NCI-H526 treated with DMSO at 0.1 percent for 48 hours (cell line): ENCODE measurements at regions not wholly inside any gene's neighbourhood (a gene's known extent, or its start where the extent isn't known, plus 50 kb on each side); places are given as distances from the start of the nearest gene placed in this dataset.

Experiments
- DNase-seq: peaks from one replicate; lab custom pipeline; 2025; lab: John Stamatoyannopoulos, UW

DNA sequence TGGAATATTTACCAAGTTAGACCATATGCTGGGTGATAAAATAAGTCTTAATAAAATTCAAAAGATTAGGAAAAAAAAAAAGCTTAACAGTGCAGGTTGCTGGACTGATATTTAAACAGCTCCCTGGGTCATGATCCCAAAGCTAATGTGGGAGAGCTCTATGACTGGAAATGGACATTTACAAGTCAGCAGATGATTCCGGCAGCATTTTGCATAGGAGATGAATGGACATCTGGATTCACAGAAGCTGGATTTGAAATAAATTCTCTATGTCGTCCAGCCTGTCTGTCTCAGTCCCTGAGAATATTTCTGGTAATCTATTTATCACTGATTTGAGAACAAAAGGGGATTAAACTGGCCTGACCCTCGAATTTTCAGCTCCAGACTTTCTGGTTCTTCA lies 52.3 kb upstream of the KLHL25 start:
- DNase-seq, result no peak

DNA sequence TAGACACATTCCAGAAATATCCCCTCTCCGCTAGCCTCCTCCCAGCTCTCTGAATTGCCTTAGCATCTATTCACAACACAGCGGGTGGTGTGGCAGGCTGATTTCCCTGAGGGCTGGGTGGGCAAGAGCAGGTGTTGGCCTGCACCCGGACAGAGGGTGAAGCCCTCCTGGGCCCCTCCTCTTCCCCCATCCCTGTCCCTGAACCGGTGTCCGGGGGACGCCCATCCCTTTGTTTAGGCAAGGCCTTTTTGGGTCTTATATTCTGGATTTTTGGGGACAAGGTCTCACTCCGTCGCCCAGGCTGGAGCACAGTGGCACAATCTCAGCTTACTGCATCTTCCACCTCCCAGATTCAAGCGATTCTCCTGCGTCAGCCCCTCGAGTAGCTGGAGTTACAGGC lies 55.2 kb upstream of the KLHL25 start:
- no peak for DNase-seq

GRCh38 chr15:85852969-85853368 lies 58.2 kb upstream of the KLHL25 start:
- DNase-seq, result no peak

GRCh38 chr15:85854345-85855097 lies 59.8 kb upstream of the KLHL25 start:
- peak; percentile 41 for DNase-seq

GRCh38 chr15:85858586-85859375 lies 64.1 kb upstream of the KLHL25 start:
- DNase-seq, result peak; percentile 62

GRCh38 chr15:85859671-85860070 lies 64.9 kb upstream of the KLHL25 start:
- DNase-seq, result no peak

DNA sequence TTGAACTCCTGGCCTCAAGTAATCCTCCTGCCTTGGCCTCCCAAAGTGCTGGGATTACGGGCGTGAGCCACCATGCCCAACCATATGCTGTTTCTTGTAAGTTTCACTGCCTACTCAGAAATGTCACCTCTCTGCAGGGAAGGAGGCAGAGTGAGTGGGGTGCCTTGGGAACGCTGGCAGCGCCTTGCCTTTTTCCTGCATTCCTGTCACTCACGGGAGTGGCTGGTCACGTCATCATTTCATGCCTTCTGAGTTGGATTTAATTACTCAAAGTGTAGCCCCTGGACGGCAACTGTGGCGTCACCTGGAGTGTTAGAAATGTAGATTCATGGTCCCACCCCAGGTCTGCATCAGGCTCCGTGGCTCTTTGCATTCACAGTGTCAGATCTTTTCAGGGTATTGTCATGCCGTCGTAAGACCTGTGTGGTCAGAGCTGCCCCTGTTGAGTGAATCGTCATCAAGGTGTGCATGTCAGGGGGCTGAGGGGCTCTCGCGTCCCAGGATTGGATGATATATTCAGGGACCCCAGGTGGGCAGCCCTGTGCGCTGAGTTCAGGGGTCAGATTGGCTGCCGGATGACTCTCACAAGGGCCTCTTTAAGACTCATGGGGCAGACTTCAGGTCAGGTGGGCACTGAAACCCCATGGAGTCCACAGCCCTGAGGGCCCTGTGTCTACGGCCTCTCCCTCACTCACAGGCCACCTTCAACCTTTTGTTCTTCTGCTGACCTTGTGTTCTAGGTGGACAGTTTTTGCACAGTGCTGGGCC lies 65.9 kb upstream of the KLHL25 start:
- DNase-seq, result no peak

- DNase-seq, result peak; percentile 40
These were observed 70.5 kb upstream of the KLHL25 start for GRCh38 chr15:85865070-85865684.

- no peak for DNase-seq
These were observed 72.5 kb upstream of the KLHL25 start for GRCh38 chr15:85867250-85867649.

DNA sequence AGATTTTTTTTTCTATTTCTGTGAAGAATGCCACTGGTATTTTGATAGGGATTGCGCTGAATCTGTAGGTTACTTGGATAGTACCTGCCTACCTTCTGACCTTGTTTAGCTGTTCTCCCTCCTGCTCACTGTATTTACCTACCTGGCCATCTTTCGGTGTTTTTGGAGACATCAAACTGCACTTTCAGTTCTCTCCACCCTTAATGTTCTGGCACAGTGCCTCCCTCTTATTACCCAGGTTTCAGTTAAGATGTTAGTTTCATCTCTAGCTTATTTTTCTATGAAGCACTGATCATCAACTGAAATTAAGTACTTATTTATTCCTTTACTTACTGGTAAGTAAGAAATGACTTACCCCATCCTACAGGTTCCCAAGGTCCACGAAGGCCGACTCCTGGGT lies 74.4 kb upstream of the KLHL25 start:
- no peak for DNase-seq

- no peak for DNase-seq
These were observed 75.7 kb upstream of the KLHL25 start for GRCh38 chr15:85870216-85871014.

GRCh38 chr15:85871545-85871944 lies 76.8 kb upstream of the KLHL25 start:
- DNase-seq, result no peak

- DNase-seq, result no peak
These were observed 77.4 kb upstream of the KLHL25 start for GRCh38 chr15:85872125-85872524.

DNA sequence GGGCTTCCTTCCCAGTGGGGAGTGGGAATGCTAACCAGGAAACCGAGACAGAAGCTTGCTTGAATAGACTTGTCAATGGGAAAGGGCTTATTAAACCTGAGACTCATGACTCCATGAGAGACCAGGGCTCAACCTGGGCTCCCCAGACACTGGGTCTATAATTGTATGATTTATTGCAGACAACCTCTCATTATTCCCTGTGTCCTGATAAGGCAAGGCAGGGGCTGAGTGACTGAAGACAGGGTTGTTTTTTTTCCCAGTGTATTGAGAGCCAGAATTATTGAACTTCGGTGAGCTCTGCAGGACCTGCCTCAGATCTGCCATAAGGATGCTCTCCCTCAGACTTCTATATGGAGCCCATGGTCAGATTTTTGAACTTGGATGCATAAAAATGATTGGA lies 79.5 kb upstream of the KLHL25 start:
- no peak for DNase-seq

GRCh38 chr15:85875756-85876155 lies 81.0 kb upstream of the KLHL25 start:
- peak; percentile 39 for DNase-seq

GRCh38 chr15:85878828-85879225 lies 84.1 kb upstream of the KLHL25 start:
- no peak for DNase-seq

DNA sequence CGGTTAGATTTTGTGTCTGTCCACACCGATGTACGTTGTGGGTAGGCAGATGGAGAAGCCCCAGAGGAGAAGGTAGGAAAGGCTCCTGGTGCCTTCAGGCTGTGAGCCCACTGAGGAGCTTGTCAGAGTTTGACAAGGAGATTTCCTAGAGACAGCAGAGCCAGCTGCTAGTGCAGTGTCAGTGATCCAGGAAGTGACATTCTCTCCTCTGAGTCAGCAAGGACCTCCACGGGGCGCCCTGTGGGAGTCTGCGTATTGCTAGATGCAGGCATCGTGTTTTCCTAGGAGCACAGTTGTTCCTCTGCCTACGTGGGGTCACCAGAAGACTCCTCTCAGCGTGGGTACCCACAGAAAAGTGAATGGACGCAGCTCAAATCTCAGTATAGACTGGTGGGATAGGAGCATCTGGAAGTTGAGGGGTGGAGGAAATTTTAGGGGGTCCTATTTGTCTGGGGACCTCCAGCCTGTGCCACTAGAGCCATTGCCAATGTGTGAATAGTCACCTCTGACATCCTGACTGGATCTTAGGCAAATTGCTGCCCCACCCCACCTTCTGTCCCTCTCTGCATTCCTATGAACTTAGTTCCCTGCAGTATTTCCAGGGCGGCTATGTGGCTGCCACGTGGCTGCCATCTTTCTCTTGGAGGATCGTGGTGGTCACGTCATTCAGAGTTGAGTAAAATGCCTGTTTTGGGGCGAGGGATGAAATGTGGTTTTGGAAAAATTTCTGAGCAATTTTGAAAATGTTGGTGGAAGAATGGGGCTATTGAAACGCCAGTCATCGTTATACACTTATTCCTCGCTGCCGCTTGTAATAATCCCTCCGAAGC lies 84.8 kb upstream of the KLHL25 start:
- DNase-seq, result no peak

DNA sequence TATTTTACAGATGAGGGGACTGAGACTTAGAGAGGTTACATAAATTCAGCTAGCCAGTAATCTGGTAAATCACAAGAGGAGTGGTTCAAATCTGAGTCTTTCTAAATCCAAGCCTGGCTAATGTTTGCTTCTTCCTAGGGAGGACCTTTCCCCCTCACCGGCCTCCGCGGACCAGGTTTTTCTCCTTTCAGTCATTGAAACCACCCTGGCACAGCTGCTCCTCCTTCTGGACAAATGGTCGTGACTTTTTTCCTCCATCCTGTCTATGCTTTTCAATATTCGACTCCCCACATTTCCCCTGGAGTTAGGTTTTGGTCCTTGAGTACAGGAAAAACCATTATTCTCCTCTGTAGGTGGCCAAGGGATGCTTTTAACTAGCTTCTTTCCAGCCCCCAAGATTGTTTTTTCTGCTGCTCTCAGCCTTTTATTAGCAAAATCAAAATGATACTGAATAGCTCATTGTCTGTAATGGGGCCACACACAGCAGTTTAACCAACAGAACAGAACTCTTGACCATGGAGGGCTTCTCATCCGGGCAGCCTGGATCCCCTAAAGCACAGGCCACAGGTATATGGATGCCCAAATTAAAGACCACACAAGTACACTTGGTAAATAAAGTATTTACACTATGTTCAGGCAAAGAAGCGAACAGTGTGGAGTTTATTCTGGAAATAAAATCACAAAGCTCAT lies 85.9 kb upstream of the KLHL25 start:
- no peak for DNase-seq

DNA sequence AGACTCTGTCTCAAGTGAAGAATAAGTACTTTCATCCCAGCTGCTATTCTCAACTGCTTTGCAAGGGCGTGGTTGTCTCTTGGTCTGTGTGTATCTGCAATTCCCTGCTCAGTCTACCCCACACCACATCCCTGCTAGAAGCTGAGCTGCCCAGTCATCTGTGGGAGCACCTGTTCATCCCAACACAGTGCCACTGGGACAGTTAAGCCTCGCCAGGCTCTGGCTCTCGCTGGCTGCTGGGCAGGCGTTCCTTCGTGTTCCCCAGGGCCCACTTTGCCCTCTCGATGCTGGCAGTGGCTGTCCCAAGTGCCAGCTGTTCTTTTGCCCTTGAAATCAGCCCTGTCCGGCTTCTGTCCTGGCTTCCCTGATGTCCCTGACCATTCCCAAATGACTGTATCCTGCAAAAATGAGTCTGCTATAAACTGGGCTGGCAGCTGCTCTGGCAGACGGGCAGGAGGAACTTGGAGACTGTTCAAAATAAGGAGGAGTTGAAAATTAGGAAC lies 91.6 kb upstream of the KLHL25 start:
- DNase-seq, result peak; percentile 71
